ENCODE measurements at regions not wholly inside any gene's neighbourhood (a gene's known extent, or its start where the extent isn't known, plus 50 kb on each side); places are given as distances from the start of the nearest gene placed in this dataset.

DNA sequence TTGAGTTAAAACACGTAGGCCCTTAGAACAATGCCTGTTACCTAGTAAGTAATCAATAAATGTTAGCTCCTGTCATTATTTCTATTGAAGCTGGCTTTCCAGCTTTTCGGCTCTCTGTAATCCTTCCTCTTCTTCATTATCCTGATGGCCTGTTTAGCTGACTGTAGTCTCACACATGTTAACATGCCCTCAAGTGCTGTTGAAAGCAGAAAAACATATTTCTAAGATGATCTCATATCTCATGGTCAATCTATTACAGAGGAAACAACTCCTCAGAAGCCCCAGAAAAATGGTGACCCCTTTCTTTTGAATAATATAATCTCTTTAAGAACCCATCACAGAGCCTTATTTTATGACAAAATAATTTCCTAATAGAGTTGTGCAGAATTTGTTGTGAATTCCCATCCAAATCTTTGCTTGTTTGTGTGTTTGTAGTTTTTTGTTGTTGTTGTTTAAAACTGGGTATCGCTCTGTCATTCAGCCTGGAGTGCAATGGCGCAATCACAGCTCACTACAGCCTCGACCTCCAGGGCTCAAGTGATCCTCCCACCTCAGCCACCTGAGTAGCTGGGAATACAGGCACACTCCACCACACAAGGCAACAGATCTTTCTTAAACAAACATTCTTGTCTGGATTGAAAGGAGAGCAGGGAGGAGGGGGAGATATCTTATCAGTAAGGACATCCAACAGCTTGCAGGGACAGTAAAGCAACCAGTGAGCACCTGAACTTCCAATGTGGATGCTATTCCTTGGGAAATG, 242.5 kb upstream of the CAND1 start:
- Mint-ChIP-seq H3K4me3 (ENCODE audit: unreplicated experiment) (no peak overlapping the region), H3K9me3 (ENCODE audit: unreplicated experiment) (no peaks in the 10 kb centered on the region), H3K4me1 (ENCODE audit: low read depth, unreplicated experiment) (peaks cover 12% of the 10 kb centered on the region), H3K27me3 (ENCODE audit: unreplicated experiment) (no peaks in the 10 kb centered on the region), H3K27ac (ENCODE audit: unreplicated experiment) (no peak overlapping the region), H3K36me3 (ENCODE audit: unreplicated experiment) (no peaks in the 10 kb centered on the region)
- DNase-seq = no peak
- no peak for TF ChIP-seq CTCF (IDR thresholded peaks at IDR 0.05; ENCODE audit: partially characterized antibody, unreplicated experiment)

DNA sequence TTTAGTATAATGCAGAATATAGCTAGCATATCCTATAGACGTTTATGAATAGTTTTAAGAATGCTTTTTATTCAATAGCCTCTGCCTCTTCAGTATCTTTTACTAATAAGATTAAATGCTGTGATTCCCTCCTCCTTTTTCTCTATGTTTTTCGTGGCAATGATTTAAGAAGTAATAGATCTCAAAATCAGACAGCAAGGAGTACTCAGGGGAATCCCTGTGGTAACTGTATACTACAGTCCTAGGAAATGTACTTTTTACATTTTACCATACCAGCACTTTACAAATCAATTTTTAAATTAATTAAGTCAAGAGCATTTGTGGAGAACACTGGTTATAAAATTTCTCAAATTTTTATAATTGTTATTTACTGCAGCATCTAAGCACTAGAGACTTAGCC, 240.6 kb upstream of the CAND1 start:
- TF ChIP-seq CTCF (IDR thresholded peaks at IDR 0.05; ENCODE audit: partially characterized antibody, unreplicated experiment) = no peak
- H3K4me1 Mint-ChIP-seq (ENCODE audit: low read depth, unreplicated experiment) = peaks cover 12% of the 10 kb centered on the region
- H3K4me3 Mint-ChIP-seq (ENCODE audit: unreplicated experiment) = no peak overlapping the region
- no peak overlapping the region for H3K27ac Mint-ChIP-seq (ENCODE audit: unreplicated experiment)
- H3K36me3 Mint-ChIP-seq (ENCODE audit: unreplicated experiment) = no peaks in the 10 kb centered on the region
- H3K27me3 Mint-ChIP-seq (ENCODE audit: unreplicated experiment) = peaks cover 1% of the 10 kb centered on the region
- no peaks in the 10 kb centered on the region for H3K9me3 Mint-ChIP-seq (ENCODE audit: unreplicated experiment)
- no peak for DNase-seq

- DNase-seq = no peak
- TF ChIP-seq CTCF (IDR thresholded peaks at IDR 0.05; ENCODE audit: partially characterized antibody, unreplicated experiment) = no peak
- peaks cover 2% of the 10 kb centered on the region for H3K4me1 Mint-ChIP-seq (ENCODE audit: low read depth, unreplicated experiment)
- H3K9me3 Mint-ChIP-seq (ENCODE audit: unreplicated experiment) = no peaks in the 10 kb centered on the region
- H3K27ac Mint-ChIP-seq (ENCODE audit: unreplicated experiment) = no peak overlapping the region
- H3K4me3 Mint-ChIP-seq (ENCODE audit: unreplicated experiment) = no peak overlapping the region
- no peaks in the 10 kb centered on the region for H3K36me3 Mint-ChIP-seq (ENCODE audit: unreplicated experiment)
- peaks cover 1% of the 10 kb centered on the region for H3K27me3 Mint-ChIP-seq (ENCODE audit: unreplicated experiment)
Observed at GRCh38 chr12:67034110-67034879, 234.9 kb upstream of the CAND1 start.

DNA sequence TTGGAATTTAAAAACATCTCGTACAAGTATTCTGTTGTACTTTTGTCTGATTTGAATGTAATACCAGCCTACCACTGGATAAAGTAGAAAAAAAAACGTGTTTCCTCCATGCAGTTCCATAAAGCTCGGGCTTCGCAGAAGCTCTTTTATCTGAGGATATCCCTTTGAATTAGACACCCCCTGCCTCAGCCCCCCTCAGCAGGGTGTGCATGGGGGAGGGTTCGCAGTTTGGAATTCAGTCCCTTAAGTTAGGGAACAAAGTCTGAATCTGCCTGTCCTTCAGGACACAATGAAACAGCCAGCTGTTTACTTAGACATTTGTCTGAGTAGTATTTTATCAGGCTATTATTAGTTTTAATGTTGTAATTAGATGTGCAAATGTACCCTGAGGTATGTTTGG, 234.0 kb upstream of the CAND1 start:
- H3K27ac Mint-ChIP-seq (ENCODE audit: unreplicated experiment) = no peak overlapping the region
- DNase-seq = no peak
- no peaks in the 10 kb centered on the region for H3K36me3 Mint-ChIP-seq (ENCODE audit: unreplicated experiment)
- H3K4me3 Mint-ChIP-seq (ENCODE audit: unreplicated experiment) = no peak overlapping the region
- H3K9me3 Mint-ChIP-seq (ENCODE audit: unreplicated experiment) = no peaks in the 10 kb centered on the region
- H3K27me3 Mint-ChIP-seq (ENCODE audit: unreplicated experiment) = peaks cover 1% of the 10 kb centered on the region
- TF ChIP-seq CTCF (IDR thresholded peaks at IDR 0.05; ENCODE audit: partially characterized antibody, unreplicated experiment) = no peak
- peaks cover 2% of the 10 kb centered on the region for H3K4me1 Mint-ChIP-seq (ENCODE audit: low read depth, unreplicated experiment)

- H3K27ac Mint-ChIP-seq (ENCODE audit: unreplicated experiment) = no peak overlapping the region
- H3K9me3 Mint-ChIP-seq (ENCODE audit: unreplicated experiment) = no peaks in the 10 kb centered on the region
- no peak overlapping the region for H3K4me3 Mint-ChIP-seq (ENCODE audit: unreplicated experiment)
- H3K27me3 Mint-ChIP-seq (ENCODE audit: unreplicated experiment) = no peaks in the 10 kb centered on the region
- peaks cover 7% of the 10 kb centered on the region for H3K4me1 Mint-ChIP-seq (ENCODE audit: low read depth, unreplicated experiment)
- no peak for TF ChIP-seq CTCF (IDR thresholded peaks at IDR 0.05; ENCODE audit: partially characterized antibody, unreplicated experiment)
- no peak for DNase-seq
- H3K36me3 Mint-ChIP-seq (ENCODE audit: unreplicated experiment) = no peaks in the 10 kb centered on the region
Observed at GRCh38 chr12:67038486-67038885, 230.7 kb upstream of the CAND1 start.
